WTC11 (cell line): ENCODE measurements at regions not wholly inside any gene's neighbourhood (a gene's known extent, or its start where the extent isn't known, plus 50 kb on each side); places are given as distances from the start of the nearest gene placed in this dataset.

Experiments used
- ATAC-seq: fragments of 200-7000 bp; cut with Tn5 transposase; 2 replicates; pipeline ENCODE4 v1.10.0; 2021; ENCODE audit warnings: mild to moderate bottlenecking, moderate library complexity
- CTCF ChIA-PET: fragments of 300-600 bp; sonication (Branson Sonifier 250); formaldehyde crosslinking; loops from one replicate; lab custom pipeline; 2021; ENCODE audit warnings: antibody characterized with exemption; lab: Charles Lee
- POLR2A ChIA-PET: fragments of 350-600 bp; sonication (Branson Sonifier 250); formaldehyde crosslinking; loops from one replicate; lab custom pipeline; 2021; ENCODE audit warnings: antibody characterized with exemption; lab: Charles Lee
- DNase-seq: peaks from one replicate; pipeline ENCODE4 v3.0.0; 2021; ENCODE audit warnings: low spot score
- H3K27ac Mint-ChIP-seq: 2 replicates; pipeline ENCODE4 v1.8.0; 2021; ENCODE audit warnings: mixed read lengths
- H3K27me3 Mint-ChIP-seq: 2 replicates; pipeline ENCODE4 v1.8.0; 2021; ENCODE audit warnings: low read depth, mild to moderate bottlenecking, moderate library complexity, mixed read lengths
- H3K36me3 Mint-ChIP-seq: 2 replicates; pipeline ENCODE4 v1.8.0; 2021; ENCODE audit warnings: mixed read lengths
- H3K4me1 Mint-ChIP-seq: 2 replicates; pipeline ENCODE4 v1.8.0; 2022; ENCODE audit warnings: mixed read lengths
- H3K4me3 Mint-ChIP-seq: 2 replicates; pipeline ENCODE4 v1.8.0; 2021; ENCODE audit warnings: mild to moderate bottlenecking, moderate library complexity, mixed read lengths
- H3K9me3 Mint-ChIP-seq: 2 replicates; pipeline ENCODE4 v1.8.0; 2021; ENCODE audit warnings: mixed read lengths
- AFF4 ChIP-seq: sonication (generic); formaldehyde crosslinking; IDR thresholded peaks from 2 replicates; pipeline ENCODE4 v1.8.1; 2023; ENCODE audit warnings: mild to moderate bottlenecking, missing genetic modification reagents, borderline replicate concordance
- ATF3 ChIP-seq: sonication (generic); formaldehyde crosslinking; conservative IDR thresholded peaks from 2 replicates; pipeline ENCODE4 v1.8.1; 2022; ENCODE audit warnings: mild to moderate bottlenecking, missing genetic modification reagents
- CREB1 ChIP-seq: sonication (generic); formaldehyde crosslinking; IDR thresholded peaks from 2 replicates; pipeline ENCODE4 v1.8.0; 2023; ENCODE audit warnings: mild to moderate bottlenecking, missing genetic modification reagents
- CREM ChIP-seq: sonication (generic); formaldehyde crosslinking; IDR thresholded peaks from 2 replicates; pipeline ENCODE4 v1.8.1; 2022; ENCODE audit warnings: mild to moderate bottlenecking, missing genetic modification reagents, moderate library complexity
- E2F5 ChIP-seq: sonication (generic); formaldehyde crosslinking; IDR thresholded peaks from 2 replicates; pipeline ENCODE4 v1.8.1; 2022; ENCODE audit warnings: mild to moderate bottlenecking, moderate library complexity, missing genetic modification reagents
- FOXP1 ChIP-seq: sonication (generic); formaldehyde crosslinking; IDR thresholded peaks from 2 replicates; pipeline ENCODE4 v1.8.0; 2022; ENCODE audit warnings: missing genetic modification reagents, mild to moderate bottlenecking, moderate library complexity, borderline replicate concordance
- GABPB1 ChIP-seq: sonication (generic); formaldehyde crosslinking; IDR thresholded peaks from 2 replicates; pipeline ENCODE4 v1.8.1; 2023; ENCODE audit warnings: mild to moderate bottlenecking, missing genetic modification reagents
- GRHL2 ChIP-seq: fragments of 250-450 bp; sonication (Bioruptor Pico); IDR thresholded peaks from 2 replicates; pipeline ENCODE4 v1.8.0; 2022; ENCODE audit warnings: mild to moderate bottlenecking, moderate library complexity; ENCODE audit not compliant: insufficient replicate concordance, severe bottlenecking
- GTF2I ChIP-seq: fragments of 250-450 bp; sonication (Bioruptor Pico); conservative IDR thresholded peaks from 2 replicates; pipeline ENCODE4 v1.4.0; 2021; ENCODE audit warnings: mild to moderate bottlenecking
- HMGA2 ChIP-seq: fragments of 250-450 bp; sonication (Bioruptor Pico); IDR thresholded peaks from 2 replicates; pipeline ENCODE4 v1.4.0; 2021; ENCODE audit warnings: mild to moderate bottlenecking, moderate library complexity
- IRF1 ChIP-seq: sonication (generic); formaldehyde crosslinking; IDR thresholded peaks from 2 replicates; pipeline ENCODE4 v1.8.0; 2023; ENCODE audit warnings: missing genetic modification reagents
- JUN ChIP-seq: sonication (generic); formaldehyde crosslinking; IDR thresholded peaks from 2 replicates; pipeline ENCODE4 v1.8.0; 2023; ENCODE audit warnings: mild to moderate bottlenecking, missing genetic modification reagents
- NR2C2 ChIP-seq: sonication (generic); formaldehyde crosslinking; IDR thresholded peaks from 2 replicates; pipeline ENCODE4 v1.8.0; 2022; ENCODE audit warnings: mild to moderate bottlenecking, missing genetic modification reagents
- NR3C1 ChIP-seq: sonication (generic); formaldehyde crosslinking; conservative IDR thresholded peaks from 2 replicates; pipeline ENCODE4 v1.8.1; 2023; ENCODE audit warnings: low read depth, mild to moderate bottlenecking, missing genetic modification reagents
- OVOL2 ChIP-seq: fragments of 250-450 bp; sonication (Bioruptor Pico); IDR thresholded peaks from 2 replicates; pipeline ENCODE4 v1.9.0; 2021; ENCODE audit warnings: mild to moderate bottlenecking, borderline replicate concordance
- RORB ChIP-seq: fragments of 250-450 bp; sonication (Bioruptor Pico); IDR thresholded peaks from 2 replicates; pipeline ENCODE4 v1.9.0; 2021; ENCODE audit warnings: mild to moderate bottlenecking
- USF1 ChIP-seq: sonication (generic); formaldehyde crosslinking; IDR thresholded peaks from 2 replicates; pipeline ENCODE4 v1.8.0; 2022; ENCODE audit warnings: mild to moderate bottlenecking, missing genetic modification reagents
- ZBTB21 ChIP-seq: sonication (generic); formaldehyde crosslinking; IDR thresholded peaks from 2 replicates; pipeline ENCODE4 v1.8.1; 2023; ENCODE audit warnings: mild to moderate bottlenecking, missing genetic modification reagents, borderline replicate concordance
- ZNF138 ChIP-seq: sonication (generic); formaldehyde crosslinking; conservative IDR thresholded peaks from 2 replicates; pipeline ENCODE4 v1.8.1; 2022; ENCODE audit warnings: mild to moderate bottlenecking, moderate library complexity, missing genetic modification reagents
- ZSCAN18 ChIP-seq: fragments of 250-450 bp; sonication (Bioruptor Pico); IDR thresholded peaks from 2 replicates; pipeline ENCODE4 v2.1.2; 2022; ENCODE audit warnings: mild to moderate bottlenecking, moderate library complexity

- TF ChIP-seq AFF4 (CRISPR knock-in tag): no peak
- TF ChIP-seq ZBTB21 (CRISPR knock-in tag): no peak
- TF ChIP-seq GRHL2 (CRISPR knock-in tag): no peak
- TF ChIP-seq USF1 (CRISPR knock-in tag): no peak
- TF ChIP-seq CREB1: no peak
Observed at GRCh38 chr4:173717581-173717980, 187.6 kb upstream of the HAND2 start (continued).

- no peak overlapping the region for H3K27ac Mint-ChIP-seq
- ChIA-PET CTCF (interaction anchor here (2.1 kb wide), 1 partner anchor 38 kb away, joined by 7 read pairs; no protein-coding TSS in a partner anchor), POLR2A (interaction anchor here (0.6 kb wide), 1 partner anchor 546 kb away, joined by 4 read pairs; the partner anchor contains the start of gene GALNT7)
- TF ChIP-seq RORB (CRISPR knock-in tag): no peak
- TF ChIP-seq, all 79 proteins: peak for 0
- H3K27me3 Mint-ChIP-seq: no peaks in the 10 kb centered on the region; the same call in 1 of the 2 replicates
- no peak overlapping the region for H3K4me3 Mint-ChIP-seq
- H3K9me3 Mint-ChIP-seq: peaks cover 31% of the 10 kb centered on the region
- DNase-seq: no peak
- ATAC-seq: no peak
- H3K4me1 Mint-ChIP-seq: no peaks in the 10 kb centered on the region
- H3K36me3 Mint-ChIP-seq: peaks cover 24% of the 10 kb centered on the region
Observed at GRCh38 chr4:173714456-173714855, 184.4 kb upstream of the HAND2 start.

GRCh38 chr4:173713026-173713425, 183.0 kb upstream of the HAND2 start:
- no peak overlapping the region for H3K27ac Mint-ChIP-seq
- ChIA-PET POLR2A (no interaction called here), CTCF (no interaction called here)
- peaks cover 16% of the 10 kb centered on the region for H3K9me3 Mint-ChIP-seq
- peaks cover 15% of the 10 kb centered on the region for H3K36me3 Mint-ChIP-seq
- H3K4me3 Mint-ChIP-seq: no peak overlapping the region
- ATAC-seq (no peak), DNase-seq (no peak)
- H3K4me1 Mint-ChIP-seq: no peaks in the 10 kb centered on the region
- no peak for TF ChIP-seq FOXP1 (CRISPR knock-in tag)
- TF ChIP-seq NR2C2 (CRISPR knock-in tag): no peak
- no peak for TF ChIP-seq E2F5 (CRISPR knock-in tag)
- no peak for TF ChIP-seq OVOL2 (CRISPR knock-in tag)
- no peak for TF ChIP-seq ATF3 (CRISPR knock-in tag)
- no peak for TF ChIP-seq JUN
- TF ChIP-seq IRF1 (CRISPR knock-in tag): no peak
- TF ChIP-seq GABPB1 (CRISPR knock-in tag): no peak
- TF ChIP-seq ZNF138 (CRISPR knock-in tag): no peak
- no peak for TF ChIP-seq CREM (CRISPR knock-in tag)
- no peak for TF ChIP-seq ZSCAN18 (CRISPR knock-in tag)
- TF ChIP-seq GTF2I (CRISPR knock-in tag): no peak
- no peak for TF ChIP-seq HMGA2 (CRISPR knock-in tag)
- TF ChIP-seq NR3C1 (CRISPR knock-in tag): no peak
- H3K27me3 Mint-ChIP-seq: no peaks in the 10 kb centered on the region; the same call in 1 of the 2 replicates
